ENCODE measurements at regions not wholly inside any gene's neighbourhood (a gene's known extent, or its start where the extent isn't known, plus 50 kb on each side); places are given as distances from the start of the nearest gene placed in this dataset.

- Histone ChIP-seq H4K20me1 (ENCODE audit: insufficient read depth) (no peaks in the 10 kb centered on the region), H3F3A (ENCODE audit: insufficient read depth) (no peaks in the 10 kb centered on the region), H3K9me3 (ENCODE audit: low read depth) (no peaks in the 10 kb centered on the region), H3K27ac (no peak overlapping the region), H2AFZ (no peak overlapping the region), H3K79me2 (ENCODE audit: insufficient read depth) (peaks cover 74% of the 10 kb centered on the region), H3K9me2 (ENCODE audit: insufficient read depth) (no peaks in the 10 kb centered on the region), H3K4me1 (ENCODE audit: insufficient read depth) (peaks cover 6% of the 10 kb centered on the region), H3K9ac (no peak overlapping the region), H3K36me3 (ENCODE audit: low read depth) (no peaks in the 10 kb centered on the region), H3K27me3 (replicated peaks; ENCODE audit: insufficient read depth) (no peaks in the 10 kb centered on the region), H3K4me2 (ENCODE audit: unreplicated experiment) (no peak overlapping the region), H3K4me3 (no peak overlapping the region)
- no peak for DNase-seq
- in situ Hi-C loops (cut with MboI): no loop called here
- no peak for TF ChIP-seq EZH2phosphoT487 (IDR thresholded peaks at IDR 0.05; ENCODE audit: insufficient read depth, low read depth)
- TF ChIP-seq EZH2 (IDR thresholded peaks at IDR 0.05; ENCODE audit: insufficient read depth, poor library complexity, severe bottlenecking): no peak
- WGBS, 2 experiments (ENCODE audit: low coverage in 1 of 2, low lambda C conversion rate in 2 of 2, missing lambda C conversion rate in 2 of 2): 87% methylated on average over 15 of the region's 15 CpGs
Observed at GRCh38 chr12:124405592-124405991, 110.7 kb downstream of the RFLNA start.

- no peak overlapping the region for H3K9ac ChIP-seq
- no peaks in the 10 kb centered on the region for H3F3A ChIP-seq (ENCODE audit: insufficient read depth)
- WGBS, 2 experiments (ENCODE audit: low coverage in 1 of 2, low lambda C conversion rate in 2 of 2, missing lambda C conversion rate in 2 of 2): 81 to 87% methylated on average over 6 to 10 of the region's 10 CpGs
- no peaks in the 10 kb centered on the region for H4K20me1 ChIP-seq (ENCODE audit: insufficient read depth)
- H3K27me3 ChIP-seq (replicated peaks; ENCODE audit: insufficient read depth): no peaks in the 10 kb centered on the region
- peaks cover 69% of the 10 kb centered on the region for H3K79me2 ChIP-seq (ENCODE audit: insufficient read depth)
- TF ChIP-seq EZH2 (IDR thresholded peaks at IDR 0.05; ENCODE audit: insufficient read depth, poor library complexity, severe bottlenecking) (no peak), EZH2phosphoT487 (IDR thresholded peaks at IDR 0.05; ENCODE audit: insufficient read depth, low read depth) (no peak)
- H2AFZ ChIP-seq: no peak overlapping the region
- no peak for DNase-seq
- H3K9me3 ChIP-seq (ENCODE audit: low read depth): no peaks in the 10 kb centered on the region
- H3K27ac ChIP-seq: no peak overlapping the region
- H3K4me3 ChIP-seq: no peak overlapping the region
- no peaks in the 10 kb centered on the region for H3K9me2 ChIP-seq (ENCODE audit: insufficient read depth)
- in situ Hi-C loops (cut with MboI): no loop called here
- H3K36me3 ChIP-seq (ENCODE audit: low read depth): no peaks in the 10 kb centered on the region
- no peak overlapping the region for H3K4me2 ChIP-seq (ENCODE audit: unreplicated experiment)
- peaks cover 1% of the 10 kb centered on the region; the same call in 1 of the 2 replicates for H3K4me1 ChIP-seq (ENCODE audit: insufficient read depth)
Observed at GRCh38 chr12:124405151-124405550, 110.3 kb downstream of the RFLNA start.

- H3K27me3 ChIP-seq (replicated peaks; ENCODE audit: insufficient read depth): no peaks in the 10 kb centered on the region
- in situ Hi-C loops (cut with MboI): no loop called here
- no peak overlapping the region for H3K9ac ChIP-seq
- no peak overlapping the region for H3K4me3 ChIP-seq
- no peak for TF ChIP-seq EZH2 (IDR thresholded peaks at IDR 0.05; ENCODE audit: insufficient read depth, poor library complexity, severe bottlenecking)
- no peak for TF ChIP-seq EZH2phosphoT487 (IDR thresholded peaks at IDR 0.05; ENCODE audit: insufficient read depth, low read depth)
- H3K27ac ChIP-seq: no peak overlapping the region
- WGBS, 2 experiments (ENCODE audit: low coverage in 1 of 2, low lambda C conversion rate in 2 of 2, missing lambda C conversion rate in 2 of 2): 30 to 41% methylated on average over 14 to 17 of the region's 17 CpGs
- no peaks in the 10 kb centered on the region for H3K9me2 ChIP-seq (ENCODE audit: insufficient read depth)
- no peaks in the 10 kb centered on the region for H4K20me1 ChIP-seq (ENCODE audit: insufficient read depth)
- DNase-seq: peak; percentile 45
- H3K4me1 ChIP-seq (ENCODE audit: insufficient read depth): no peaks in the 10 kb centered on the region
- H3K36me3 ChIP-seq (ENCODE audit: low read depth): no peaks in the 10 kb centered on the region
- H2AFZ ChIP-seq: no peak overlapping the region
- H3K79me2 ChIP-seq (ENCODE audit: insufficient read depth): peaks cover 61% of the 10 kb centered on the region
- no peak overlapping the region for H3K4me2 ChIP-seq (ENCODE audit: unreplicated experiment)
- H3F3A ChIP-seq (ENCODE audit: insufficient read depth): no peaks in the 10 kb centered on the region
- no peaks in the 10 kb centered on the region for H3K9me3 ChIP-seq (ENCODE audit: low read depth)
Observed at GRCh38 chr12:124404162-124404784, 109.4 kb downstream of the RFLNA start.

- Histone ChIP-seq H3K9me2 (ENCODE audit: insufficient read depth) (no peaks in the 10 kb centered on the region), H3K9me3 (ENCODE audit: low read depth) (no peaks in the 10 kb centered on the region), H4K20me1 (ENCODE audit: insufficient read depth) (no peaks in the 10 kb centered on the region), H3K36me3 (ENCODE audit: low read depth) (no peaks in the 10 kb centered on the region), H2AFZ (no peak overlapping the region), H3F3A (ENCODE audit: insufficient read depth) (no peaks in the 10 kb centered on the region), H3K4me2 (ENCODE audit: unreplicated experiment) (no peak overlapping the region), H3K27ac (no peak overlapping the region), H3K79me2 (ENCODE audit: insufficient read depth) (peaks cover 51% of the 10 kb centered on the region), H3K4me3 (no peak overlapping the region), H3K4me1 (ENCODE audit: insufficient read depth) (no peaks in the 10 kb centered on the region), H3K27me3 (replicated peaks; ENCODE audit: insufficient read depth) (no peaks in the 10 kb centered on the region), H3K9ac (no peak overlapping the region)
- TF ChIP-seq EZH2phosphoT487 (IDR thresholded peaks at IDR 0.05; ENCODE audit: insufficient read depth, low read depth): no peak
- no peak for TF ChIP-seq EZH2 (IDR thresholded peaks at IDR 0.05; ENCODE audit: insufficient read depth, poor library complexity, severe bottlenecking)
- in situ Hi-C loops (cut with MboI): no loop called here
- DNase-seq: no peak
- WGBS, 2 experiments (ENCODE audit: low coverage in 1 of 2, low lambda C conversion rate in 2 of 2, missing lambda C conversion rate in 2 of 2): 55 to 65% methylated on average over 9 of the region's 9 CpGs
Observed at GRCh38 chr12:124403273-124403672, 108.4 kb downstream of the RFLNA start.

Measured in GM23248 (cell line).